Stimulated activated memory B cell treated with anti-CD40 and anti-IgM and Interleukin-4, amounts not matched to agents 10 μg/mL and 1 μg/mL and 100 μg/mL, for 72 hours (primary cell): ENCODE measurements at regions not wholly inside any gene's neighbourhood (a gene's known extent, or its start where the extent isn't known, plus 50 kb on each side); places are given as distances from the start of the nearest gene placed in this dataset.

Source experiments
- ATAC-seq: fragments of 150-1000 bp; cut with Tn5 transposase; 2 replicates; pipeline ENCODE4 v1.10.0; 2021
- H3K27ac Mint-ChIP-seq: one replicate; pipeline ENCODE4 v1.8.0; 2022; ENCODE audit warnings: mild to moderate bottlenecking, mixed read lengths
- H3K27me3 Mint-ChIP-seq: one replicate; pipeline ENCODE4 v1.8.0; 2022; ENCODE audit warnings: mixed read lengths
- H3K36me3 Mint-ChIP-seq: one replicate; pipeline ENCODE4 v1.8.0; 2022; ENCODE audit warnings: mixed read lengths
- H3K4me1 Mint-ChIP-seq: one replicate; pipeline ENCODE4 v1.8.0; 2022; ENCODE audit warnings: mixed read lengths
- H3K4me3 Mint-ChIP-seq: one replicate; pipeline ENCODE4 v1.8.0; 2022; ENCODE audit warnings: mild to moderate bottlenecking, moderate library complexity, mixed read lengths
- H3K9me3 Mint-ChIP-seq: one replicate; pipeline ENCODE4 v1.8.0; 2022; ENCODE audit warnings: mixed read lengths

GRCh38 chr16:64853551-64853950 lies 268.3 kb downstream of the CDH11 start:
- Mint-ChIP-seq H3K4me1 (no peaks in the 10 kb centered on the region), H3K27ac (no peak overlapping the region), H3K36me3 (no peaks in the 10 kb centered on the region), H3K9me3 (no peaks in the 10 kb centered on the region), H3K4me3 (no peak overlapping the region), H3K27me3 (no peaks in the 10 kb centered on the region)
- ATAC-seq: no peak

- Mint-ChIP-seq H3K4me1 (no peaks in the 10 kb centered on the region), H3K36me3 (no peaks in the 10 kb centered on the region), H3K4me3 (no peak overlapping the region), H3K27ac (no peak overlapping the region), H3K27me3 (no peaks in the 10 kb centered on the region), H3K9me3 (peaks cover 9% of the 10 kb centered on the region)
- no peak for ATAC-seq
These were observed 274.9 kb downstream of the CDH11 start for GRCh38 chr16:64846966-64847365.

GRCh38 chr16:64845071-64845470 lies 276.8 kb downstream of the CDH11 start:
- Mint-ChIP-seq H3K4me1 (no peaks in the 10 kb centered on the region), H3K27me3 (no peaks in the 10 kb centered on the region), H3K27ac (no peak overlapping the region), H3K4me3 (no peak overlapping the region), H3K36me3 (no peaks in the 10 kb centered on the region), H3K9me3 (peaks cover 11% of the 10 kb centered on the region)
- no peak for ATAC-seq

GRCh38 chr16:64841482-64841881 lies 280.4 kb downstream of the CDH11 start:
- ATAC-seq: no peak
- H3K36me3 Mint-ChIP-seq: no peaks in the 10 kb centered on the region

GRCh38 chr16:64841071-64841470 lies 280.8 kb downstream of the CDH11 start:
- no peak overlapping the region for H3K4me3 Mint-ChIP-seq
- no peak for ATAC-seq
- H3K4me1 Mint-ChIP-seq: no peaks in the 10 kb centered on the region
- peaks cover 9% of the 10 kb centered on the region for H3K9me3 Mint-ChIP-seq
- no peaks in the 10 kb centered on the region for H3K27me3 Mint-ChIP-seq
- H3K36me3 Mint-ChIP-seq: no peaks in the 10 kb centered on the region
- H3K27ac Mint-ChIP-seq: no peak overlapping the region

More at GRCh38 chr16:64841482-64841881, 280.4 kb downstream of the CDH11 start:
- H3K27ac Mint-ChIP-seq: no peak overlapping the region
- H3K4me3 Mint-ChIP-seq: no peak overlapping the region
- no peaks in the 10 kb centered on the region for H3K27me3 Mint-ChIP-seq
- H3K4me1 Mint-ChIP-seq: no peaks in the 10 kb centered on the region
- H3K9me3 Mint-ChIP-seq: peaks cover 9% of the 10 kb centered on the region

- H3K9me3 Mint-ChIP-seq: peaks cover 9% of the 10 kb centered on the region
- H3K27ac Mint-ChIP-seq: no peak overlapping the region
- H3K4me1 Mint-ChIP-seq: no peaks in the 10 kb centered on the region
- no peaks in the 10 kb centered on the region for H3K36me3 Mint-ChIP-seq
- no peak overlapping the region for H3K4me3 Mint-ChIP-seq
- ATAC-seq: no peak
- no peaks in the 10 kb centered on the region for H3K27me3 Mint-ChIP-seq
These were observed 291.2 kb downstream of the CDH11 start for GRCh38 chr16:64830653-64831052.

- Mint-ChIP-seq H3K4me3 (no peak overlapping the region), H3K4me1 (no peaks in the 10 kb centered on the region), H3K27ac (no peak overlapping the region), H3K9me3 (peaks cover 9% of the 10 kb centered on the region), H3K27me3 (no peaks in the 10 kb centered on the region), H3K36me3 (no peaks in the 10 kb centered on the region)
- ATAC-seq: no peak
These were observed 292.2 kb downstream of the CDH11 start for GRCh38 chr16:64829678-64830077.

- peaks cover 9% of the 10 kb centered on the region for H3K9me3 Mint-ChIP-seq
- no peak overlapping the region for H3K4me3 Mint-ChIP-seq
- H3K27ac Mint-ChIP-seq: no peak overlapping the region
- H3K4me1 Mint-ChIP-seq: no peaks in the 10 kb centered on the region
- H3K27me3 Mint-ChIP-seq: no peaks in the 10 kb centered on the region
- ATAC-seq: no peak
- no peaks in the 10 kb centered on the region for H3K36me3 Mint-ChIP-seq
These were observed 295.5 kb downstream of the CDH11 start for GRCh38 chr16:64826374-64826773.

GRCh38 chr16:64823481-64824075 lies 298.3 kb downstream of the CDH11 start:
- no peak overlapping the region for H3K4me3 Mint-ChIP-seq
- peaks cover 8% of the 10 kb centered on the region for H3K9me3 Mint-ChIP-seq
- no peaks in the 10 kb centered on the region for H3K36me3 Mint-ChIP-seq
- no peaks in the 10 kb centered on the region for H3K4me1 Mint-ChIP-seq
- no peaks in the 10 kb centered on the region for H3K27me3 Mint-ChIP-seq
- H3K27ac Mint-ChIP-seq: no peak overlapping the region
- no peak for ATAC-seq

GRCh38 chr16:64809876-64810629 lies 311.8 kb downstream of the CDH11 start:
- Mint-ChIP-seq H3K4me1 (no peaks in the 10 kb centered on the region), H3K4me3 (no peak overlapping the region), H3K36me3 (no peaks in the 10 kb centered on the region), H3K9me3 (peaks cover 11% of the 10 kb centered on the region), H3K27me3 (no peaks in the 10 kb centered on the region), H3K27ac (no peak overlapping the region)
- no peak for ATAC-seq

GRCh38 chr16:64808474-64808873 lies 313.4 kb downstream of the CDH11 start:
- H3K4me1 Mint-ChIP-seq: no peaks in the 10 kb centered on the region
- H3K36me3 Mint-ChIP-seq: no peaks in the 10 kb centered on the region
- H3K27ac Mint-ChIP-seq: no peak overlapping the region
- peaks cover 9% of the 10 kb centered on the region for H3K9me3 Mint-ChIP-seq
- no peak for ATAC-seq
- H3K4me3 Mint-ChIP-seq: no peak overlapping the region
- no peaks in the 10 kb centered on the region for H3K27me3 Mint-ChIP-seq

- Mint-ChIP-seq H3K4me3 (no peak overlapping the region), H3K27me3 (no peaks in the 10 kb centered on the region), H3K9me3 (peaks cover 11% of the 10 kb centered on the region), H3K27ac (no peak overlapping the region), H3K36me3 (no peaks in the 10 kb centered on the region), H3K4me1 (no peaks in the 10 kb centered on the region)
- no peak for ATAC-seq
These were observed 330.1 kb downstream of the CDH11 start for GRCh38 chr16:64791756-64792155.

- no peak overlapping the region for H3K4me3 Mint-ChIP-seq
- no peak for ATAC-seq
- peaks cover 7% of the 10 kb centered on the region for H3K9me3 Mint-ChIP-seq
- no peaks in the 10 kb centered on the region for H3K36me3 Mint-ChIP-seq
- no peaks in the 10 kb centered on the region for H3K4me1 Mint-ChIP-seq
- no peak overlapping the region for H3K27ac Mint-ChIP-seq
- H3K27me3 Mint-ChIP-seq: no peaks in the 10 kb centered on the region
These were observed 337.2 kb downstream of the CDH11 start for GRCh38 chr16:64784635-64785034.

GRCh38 chr16:64782484-64782883 lies 339.4 kb downstream of the CDH11 start:
- Mint-ChIP-seq H3K4me3 (no peak overlapping the region), H3K27ac (no peak overlapping the region), H3K9me3 (peaks cover 8% of the 10 kb centered on the region), H3K4me1 (no peaks in the 10 kb centered on the region), H3K36me3 (no peaks in the 10 kb centered on the region), H3K27me3 (no peaks in the 10 kb centered on the region)
- no peak for ATAC-seq

GRCh38 chr16:64780445-64780844 lies 341.4 kb downstream of the CDH11 start:
- no peak overlapping the region for H3K27ac Mint-ChIP-seq
- no peaks in the 10 kb centered on the region for H3K36me3 Mint-ChIP-seq
- no peaks in the 10 kb centered on the region for H3K4me1 Mint-ChIP-seq
- no peak for ATAC-seq
- no peak overlapping the region for H3K4me3 Mint-ChIP-seq
- peaks cover 4% of the 10 kb centered on the region for H3K9me3 Mint-ChIP-seq
- no peaks in the 10 kb centered on the region for H3K27me3 Mint-ChIP-seq

GRCh38 chr16:64778777-64779176 lies 343.1 kb downstream of the CDH11 start:
- no peak for ATAC-seq
- Mint-ChIP-seq H3K4me1 (no peaks in the 10 kb centered on the region), H3K4me3 (no peak overlapping the region), H3K27me3 (no peaks in the 10 kb centered on the region), H3K9me3 (peaks cover 7% of the 10 kb centered on the region), H3K27ac (no peak overlapping the region), H3K36me3 (no peaks in the 10 kb centered on the region)
